ENCODE measurements at regions not wholly inside any gene's neighbourhood (a gene's known extent, or its start where the extent isn't known, plus 50 kb on each side); places are given as distances from the start of the nearest gene placed in this dataset.

GRCh38 chr3:137294839-137295238 is 337.1 kb downstream of the IL20RB start:
- no peak for TF ChIP-seq POLR2A (IDR thresholded peaks at IDR 0.05)
- TF ChIP-seq, protein P1, sequence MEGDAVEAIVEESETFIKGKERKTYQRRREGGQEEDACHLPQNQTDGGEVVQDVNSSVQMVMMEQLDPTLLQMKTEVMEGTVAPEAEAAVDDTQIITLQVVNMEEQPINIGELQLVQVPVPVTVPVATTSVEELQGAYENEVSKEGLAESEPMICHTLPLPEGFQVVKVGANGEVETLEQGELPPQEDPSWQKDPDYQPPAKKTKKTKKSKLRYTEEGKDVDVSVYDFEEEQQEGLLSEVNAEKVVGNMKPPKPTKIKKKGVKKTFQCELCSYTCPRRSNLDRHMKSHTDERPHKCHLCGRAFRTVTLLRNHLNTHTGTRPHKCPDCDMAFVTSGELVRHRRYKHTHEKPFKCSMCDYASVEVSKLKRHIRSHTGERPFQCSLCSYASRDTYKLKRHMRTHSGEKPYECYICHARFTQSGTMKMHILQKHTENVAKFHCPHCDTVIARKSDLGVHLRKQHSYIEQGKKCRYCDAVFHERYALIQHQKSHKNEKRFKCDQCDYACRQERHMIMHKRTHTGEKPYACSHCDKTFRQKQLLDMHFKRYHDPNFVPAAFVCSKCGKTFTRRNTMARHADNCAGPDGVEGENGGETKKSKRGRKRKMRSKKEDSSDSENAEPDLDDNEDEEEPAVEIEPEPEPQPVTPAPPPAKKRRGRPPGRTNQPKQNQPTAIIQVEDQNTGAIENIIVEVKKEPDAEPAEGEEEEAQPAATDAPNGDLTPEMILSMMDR (IDR thresholded peaks at IDR 0.05), result no peak
- WGBS, 2 donors, result 52 to 85% methylated on average over 1 of the region's 1 CpG
- DNase-seq, result no peak
- no peaks in the 10 kb centered on the region for H3K27me3 ChIP-seq
- no peaks in the 10 kb centered on the region for H3K9me3 ChIP-seq
- peaks cover 4% of the 10 kb centered on the region for H3K4me1 ChIP-seq
- H3K4me3 ChIP-seq, result no peak overlapping the region
- intact Hi-C loops (cut with DNase I; ENCODE audit: low total_unique reads), result no loop called here
- no peaks in the 10 kb centered on the region for H3K36me3 ChIP-seq (ENCODE audit: low read depth, missing control alignments)
- no peak overlapping the region for H3K27ac ChIP-seq

- 78 to 99% methylated on average over 3 of the region's 3 CpGs for WGBS, 2 donors
- no peak overlapping the region for H3K4me3 ChIP-seq
Measured at GRCh38 chr3:137295336-137295735, 337.6 kb downstream of the IL20RB start.

DNA sequence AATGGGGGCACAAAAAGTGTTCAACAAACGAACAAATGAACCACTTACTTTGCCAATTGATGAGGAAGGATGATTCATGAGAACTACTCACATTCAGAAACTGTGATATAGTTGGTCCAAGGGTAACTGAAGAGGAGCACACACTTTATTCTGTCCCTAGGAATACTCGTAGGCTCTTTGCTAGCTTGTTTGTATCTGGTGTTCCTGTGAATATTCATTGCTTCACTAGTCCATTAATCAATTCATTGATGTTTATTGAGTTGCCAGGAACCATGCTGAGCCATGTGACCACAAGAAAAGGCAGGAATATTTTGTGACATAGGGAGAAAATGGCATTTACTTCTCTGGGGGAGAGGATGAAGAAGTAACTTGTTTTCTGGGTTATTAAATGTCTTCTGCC is 338.3 kb downstream of the IL20RB start:
- intact Hi-C loops (cut with DNase I; ENCODE audit: low total_unique reads), result no loop called here
- Histone ChIP-seq H3K4me1 (peaks cover 4% of the 10 kb centered on the region), H3K36me3 (ENCODE audit: low read depth, missing control alignments) (no peaks in the 10 kb centered on the region), H3K27me3 (no peaks in the 10 kb centered on the region), H3K9me3 (no peaks in the 10 kb centered on the region), H3K27ac (no peak overlapping the region), H3K4me3 (no peak overlapping the region)
- TF ChIP-seq, protein P1 (IDR thresholded peaks at IDR 0.05), result no peak
- TF ChIP-seq POLR2A (IDR thresholded peaks at IDR 0.05), result no peak
- no peak for DNase-seq
- 74 to 75% methylated on average over 2 of the region's 2 CpGs for WGBS, 2 donors

More at GRCh38 chr3:137295336-137295735, 337.6 kb downstream of the IL20RB start:
- no peak for TF ChIP-seq POLR2A (IDR thresholded peaks at IDR 0.05)
- TF ChIP-seq, protein P1 (IDR thresholded peaks at IDR 0.05), result no peak
- H3K36me3 ChIP-seq (ENCODE audit: low read depth, missing control alignments), result no peaks in the 10 kb centered on the region
- DNase-seq, result no peak
- H3K4me1 ChIP-seq, result peaks cover 4% of the 10 kb centered on the region
- no peaks in the 10 kb centered on the region for H3K9me3 ChIP-seq
- H3K27ac ChIP-seq, result no peak overlapping the region
- H3K27me3 ChIP-seq, result no peaks in the 10 kb centered on the region
- intact Hi-C loops (cut with DNase I; ENCODE audit: low total_unique reads), result no loop called here

DNA sequence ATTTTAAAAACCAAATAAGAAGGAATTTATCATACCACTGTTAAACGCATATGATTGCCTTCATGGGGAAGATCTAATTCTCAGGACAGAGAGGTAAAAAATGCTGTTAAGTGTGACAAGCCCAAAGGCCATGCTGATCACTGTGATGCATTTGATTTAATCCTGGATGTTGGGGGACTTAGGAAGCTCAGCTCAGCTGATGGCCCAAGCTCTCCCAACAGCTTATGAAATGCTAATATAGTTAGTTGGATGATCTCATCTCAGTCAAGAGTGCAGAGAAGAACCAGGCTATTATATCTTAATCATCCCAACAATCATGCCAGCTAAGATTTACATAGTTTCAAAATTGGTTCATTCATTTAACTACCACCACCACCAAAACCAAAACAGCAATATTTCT is 340.0 kb downstream of the IL20RB start:
- 56 to 62% methylated on average over 1 of the region's 1 CpG for WGBS, 2 donors
- DNase-seq, result no peak

GRCh38 chr3:137300703-137301102 is 342.9 kb downstream of the IL20RB start:
- no peak for TF ChIP-seq POLR2A (IDR thresholded peaks at IDR 0.05)
- TF ChIP-seq, protein P1 (IDR thresholded peaks at IDR 0.05), result no peak
- Histone ChIP-seq H3K4me1 (peaks cover 4% of the 10 kb centered on the region), H3K4me3 (no peak overlapping the region), H3K27me3 (no peaks in the 10 kb centered on the region), H3K27ac (no peak overlapping the region), H3K36me3 (ENCODE audit: low read depth, missing control alignments) (no peaks in the 10 kb centered on the region), H3K9me3 (no peaks in the 10 kb centered on the region)
- intact Hi-C loops (cut with DNase I; ENCODE audit: low total_unique reads), result no loop called here
- WGBS, 2 donors, result 74 to 77% methylated on average over 2 of the region's 2 CpGs
- no peak for DNase-seq

More for the DNA sequence above, 340.0 kb downstream of the IL20RB start:
- no peaks in the 10 kb centered on the region for H3K9me3 ChIP-seq
- no peaks in the 10 kb centered on the region for H3K27me3 ChIP-seq
- H3K36me3 ChIP-seq (ENCODE audit: low read depth, missing control alignments), result no peaks in the 10 kb centered on the region
- peaks cover 4% of the 10 kb centered on the region for H3K4me1 ChIP-seq
- intact Hi-C loops (cut with DNase I; ENCODE audit: low total_unique reads), result no loop called here
- H3K4me3 ChIP-seq, result no peak overlapping the region
- no peak for TF ChIP-seq POLR2A (IDR thresholded peaks at IDR 0.05)
- TF ChIP-seq, protein P1 (IDR thresholded peaks at IDR 0.05), result no peak
- no peak overlapping the region for H3K27ac ChIP-seq
